SK-N-SH treated with all-trans-retinoic acid at 6 μM for 48 hours (cell line): ENCODE measurements at regions not wholly inside any gene's neighbourhood (a gene's known extent, or its start where the extent isn't known, plus 50 kb on each side); places are given as distances from the start of the nearest gene placed in this dataset.

Experiments used
- ATAC-seq: fragments of 200-7000 bp; cut with Tn5 transposase; 3 replicates; pipeline ENCODE4 v1.9.1; 2020; ENCODE audit warnings: mild to moderate bottlenecking, moderate library complexity
- ARNTL ChIP-seq: fragments of 450-650 bp; formaldehyde crosslinking; IDR thresholded peaks from 2 replicates; pipeline ENCODE4 v1.5.0; 2020; ENCODE audit warnings: low read depth, mild to moderate bottlenecking, moderate library complexity, borderline replicate concordance
- BACH2 ChIP-seq: fragments of 250-450 bp; sonication (Bioruptor Pico); IDR thresholded peaks from 2 replicates; pipeline ENCODE4 v1.9.0; 2021; ENCODE audit warnings: mild to moderate bottlenecking, borderline replicate concordance
- CSDC2 ChIP-seq: fragments of 250-450 bp; sonication (Bioruptor Pico); IDR thresholded peaks from 2 replicates; pipeline ENCODE4 v1.5.0; 2020; ENCODE audit warnings: mild to moderate bottlenecking, moderate library complexity
- ESRRG ChIP-seq: fragments of 250-450 bp; sonication (Bioruptor Pico); IDR thresholded peaks from 2 replicates; pipeline ENCODE4 v1.6.1; 2021; ENCODE audit warnings: mild to moderate bottlenecking
- GLIS3 ChIP-seq: fragments of 250-450 bp; sonication (Bioruptor Pico); IDR thresholded peaks from 2 replicates; pipeline ENCODE4 v1.5.0; 2020; ENCODE audit warnings: mild to moderate bottlenecking, moderate library complexity
- OSR1 ChIP-seq: fragments of 250-450 bp; sonication (Bioruptor Pico); IDR thresholded peaks from 2 replicates; pipeline ENCODE4 v1.8.0; 2022; ENCODE audit warnings: moderate library complexity, mild to moderate bottlenecking, inconsistent platforms
- POU6F1 ChIP-seq: fragments of 250-450 bp; sonication (Bioruptor Pico); IDR thresholded peaks from 2 replicates; pipeline ENCODE4 v1.8.0; 2021; ENCODE audit warnings: low read depth, mild to moderate bottlenecking, moderate library complexity, borderline replicate concordance
- PPARA ChIP-seq: fragments of 250-450 bp; sonication (Bioruptor Pico); IDR thresholded peaks from 2 replicates; pipeline ENCODE4 v1.5.0; 2020; ENCODE audit warnings: mild to moderate bottlenecking, borderline replicate concordance
- RARB ChIP-seq: fragments of 250-450 bp; sonication (Bioruptor Pico); IDR thresholded peaks from 2 replicates; pipeline ENCODE4 v1.8.0; 2021; ENCODE audit warnings: mild to moderate bottlenecking, moderate library complexity
- SNAI2 ChIP-seq: fragments of 250-450 bp; sonication (Bioruptor Pico); IDR thresholded peaks from 2 replicates; pipeline ENCODE4 v1.5.0; 2020; ENCODE audit warnings: mild to moderate bottlenecking, moderate library complexity
- TCF4 ChIP-seq: fragments of 250-450 bp; sonication (Bioruptor Pico); IDR thresholded peaks from 2 replicates; pipeline ENCODE4 v1.8.0; 2021; ENCODE audit warnings: mild to moderate bottlenecking, moderate library complexity, borderline replicate concordance
- TOX ChIP-seq: fragments of 250-450 bp; sonication (Bioruptor Pico); IDR thresholded peaks from 2 replicates; pipeline ENCODE4 v1.8.0; 2021; ENCODE audit warnings: mild to moderate bottlenecking, moderate library complexity, borderline replicate concordance
- TSHZ2 ChIP-seq: fragments of 250-450 bp; sonication (Bioruptor Pico); IDR thresholded peaks from 2 replicates; pipeline ENCODE4 v1.5.0; 2020; ENCODE audit warnings: mild to moderate bottlenecking, moderate library complexity
- ZC3H10 ChIP-seq: fragments of 250-450 bp; sonication (Bioruptor Pico); IDR thresholded peaks from 2 replicates; pipeline ENCODE4 v1.5.1; 2021; ENCODE audit warnings: mild to moderate bottlenecking, moderate library complexity
- ZFP3 ChIP-seq: fragments of 250-450 bp; sonication (Bioruptor Pico); IDR thresholded peaks from 2 replicates; pipeline ENCODE4 v1.5.0; 2020; ENCODE audit warnings: mild to moderate bottlenecking, moderate library complexity
- ZFP30 ChIP-seq: fragments of 450-650 bp; formaldehyde crosslinking; IDR thresholded peaks from 2 replicates; pipeline ENCODE4 v1.5.0; 2022; ENCODE audit warnings: mild to moderate bottlenecking, moderate library complexity
- ZNF565 ChIP-seq: fragments of 450-650 bp; formaldehyde crosslinking; conservative IDR thresholded peaks from 2 replicates; pipeline ENCODE4 v1.5.0; 2020; ENCODE audit warnings: low read depth, mild to moderate bottlenecking, moderate library complexity
- ZNF70 ChIP-seq: fragments of 450-650 bp; formaldehyde crosslinking; IDR thresholded peaks from 2 replicates; pipeline ENCODE4 v1.5.0; 2020; ENCODE audit warnings: mild to moderate bottlenecking, moderate library complexity
- ZNF8 ChIP-seq: fragments of 450-650 bp; formaldehyde crosslinking; IDR thresholded peaks from 2 replicates; pipeline ENCODE4 v1.5.0; 2020; ENCODE audit warnings: mild to moderate bottlenecking, moderate library complexity
- TF ChIP-seq, protein P1 (sequence below): fragments of 250-450 bp; sonication (Bioruptor Pico); IDR thresholded peaks from 2 replicates; pipeline ENCODE4 v1.8.0; 2020; ENCODE audit warnings: mild to moderate bottlenecking, moderate library complexity, borderline replicate concordance
- TF ChIP-seq, protein P2 (sequence below): fragments of 250-450 bp; sonication (Bioruptor Pico); IDR thresholded peaks from 2 replicates; pipeline ENCODE4 v1.5.1; 2021; ENCODE audit warnings: mild to moderate bottlenecking, moderate library complexity
- TF ChIP-seq, protein P3 (sequence below): fragments of 250-450 bp; sonication (Bioruptor Pico); IDR thresholded peaks from 2 replicates; pipeline ENCODE4 v1.5.1; 2020; ENCODE audit warnings: low read depth, mild to moderate bottlenecking, moderate library complexity

DNA sequence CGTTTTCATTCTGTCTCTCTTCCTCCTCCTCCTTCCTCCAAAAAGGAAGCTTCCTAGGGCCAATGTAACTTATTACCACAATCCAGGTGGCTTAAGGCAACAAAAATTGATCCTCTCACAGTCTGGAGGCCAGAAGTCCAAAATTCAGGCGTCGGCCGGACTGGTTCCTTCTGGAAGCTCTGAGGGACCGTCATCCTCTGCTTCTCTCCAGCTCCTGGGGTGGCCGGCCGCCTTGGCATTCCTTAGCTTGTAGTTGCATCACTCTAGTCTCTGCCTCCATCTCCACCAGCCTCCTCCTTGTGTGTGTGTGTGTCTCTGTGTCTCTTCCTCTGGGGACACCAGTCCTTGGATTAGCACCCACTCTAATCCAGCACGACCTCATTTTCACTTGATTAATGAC lies 89.0 kb upstream of the NPTX2 start:
- no peak for ATAC-seq
- no peak for TF ChIP-seq POU6F1
- TF ChIP-seq BACH2 (CRISPR knock-in tag) = no peak
- TF ChIP-seq, protein P1, sequence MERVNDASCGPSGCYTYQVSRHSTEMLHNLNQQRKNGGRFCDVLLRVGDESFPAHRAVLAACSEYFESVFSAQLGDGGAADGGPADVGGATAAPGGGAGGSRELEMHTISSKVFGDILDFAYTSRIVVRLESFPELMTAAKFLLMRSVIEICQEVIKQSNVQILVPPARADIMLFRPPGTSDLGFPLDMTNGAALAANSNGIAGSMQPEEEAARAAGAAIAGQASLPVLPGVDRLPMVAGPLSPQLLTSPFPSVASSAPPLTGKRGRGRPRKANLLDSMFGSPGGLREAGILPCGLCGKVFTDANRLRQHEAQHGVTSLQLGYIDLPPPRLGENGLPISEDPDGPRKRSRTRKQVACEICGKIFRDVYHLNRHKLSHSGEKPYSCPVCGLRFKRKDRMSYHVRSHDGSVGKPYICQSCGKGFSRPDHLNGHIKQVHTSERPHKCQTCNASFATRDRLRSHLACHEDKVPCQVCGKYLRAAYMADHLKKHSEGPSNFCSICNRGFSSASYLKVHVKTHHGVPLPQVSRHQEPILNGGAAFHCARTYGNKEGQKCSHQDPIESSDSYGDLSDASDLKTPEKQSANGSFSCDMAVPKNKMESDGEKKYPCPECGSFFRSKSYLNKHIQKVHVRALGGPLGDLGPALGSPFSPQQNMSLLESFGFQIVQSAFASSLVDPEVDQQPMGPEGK (CRISPR knock-in tag) = no peak
- no peak for TF ChIP-seq ESRRG (CRISPR knock-in tag)
- no peak for TF ChIP-seq SNAI2 (CRISPR knock-in tag)
- no peak for TF ChIP-seq ZFP30 (CRISPR knock-in tag)

GRCh38 chr7:98526059-98526458 lies 91.0 kb upstream of the NPTX2 start:
- ATAC-seq = no peak
- TF ChIP-seq SNAI2 (CRISPR knock-in tag) (no peak), POU6F1 (no peak), RARB (CRISPR knock-in tag) (no peak), ZFP3 (CRISPR knock-in tag) (no peak), GLIS3 (CRISPR knock-in tag) (no peak), ZNF565 (CRISPR knock-in tag) (no peak), ESRRG (CRISPR knock-in tag) (no peak), ZNF70 (CRISPR knock-in tag) (no peak), PPARA (CRISPR knock-in tag) (no peak), TOX (CRISPR knock-in tag) (no peak), ARNTL (CRISPR knock-in tag) (no peak), TCF4 (CRISPR knock-in tag) (no peak), CSDC2 (CRISPR knock-in tag) (no peak), OSR1 (CRISPR knock-in tag) (no peak), ZNF8 (no peak), ZFP30 (CRISPR knock-in tag) (no peak)
- TF ChIP-seq, protein P2, sequence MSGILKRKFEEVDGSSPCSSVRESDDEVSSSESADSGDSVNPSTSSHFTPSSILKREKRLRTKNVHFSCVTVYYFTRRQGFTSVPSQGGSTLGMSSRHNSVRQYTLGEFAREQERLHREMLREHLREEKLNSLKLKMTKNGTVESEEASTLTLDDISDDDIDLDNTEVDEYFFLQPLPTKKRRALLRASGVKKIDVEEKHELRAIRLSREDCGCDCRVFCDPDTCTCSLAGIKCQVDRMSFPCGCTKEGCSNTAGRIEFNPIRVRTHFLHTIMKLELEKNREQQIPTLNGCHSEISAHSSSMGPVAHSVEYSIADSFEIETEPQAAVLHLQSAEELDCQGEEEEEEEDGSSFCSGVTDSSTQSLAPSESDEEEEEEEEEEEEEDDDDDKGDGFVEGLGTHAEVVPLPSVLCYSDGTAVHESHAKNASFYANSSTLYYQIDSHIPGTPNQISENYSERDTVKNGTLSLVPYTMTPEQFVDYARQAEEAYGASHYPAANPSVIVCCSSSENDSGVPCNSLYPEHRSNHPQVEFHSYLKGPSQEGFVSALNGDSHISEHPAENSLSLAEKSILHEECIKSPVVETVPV = no peak

DNA sequence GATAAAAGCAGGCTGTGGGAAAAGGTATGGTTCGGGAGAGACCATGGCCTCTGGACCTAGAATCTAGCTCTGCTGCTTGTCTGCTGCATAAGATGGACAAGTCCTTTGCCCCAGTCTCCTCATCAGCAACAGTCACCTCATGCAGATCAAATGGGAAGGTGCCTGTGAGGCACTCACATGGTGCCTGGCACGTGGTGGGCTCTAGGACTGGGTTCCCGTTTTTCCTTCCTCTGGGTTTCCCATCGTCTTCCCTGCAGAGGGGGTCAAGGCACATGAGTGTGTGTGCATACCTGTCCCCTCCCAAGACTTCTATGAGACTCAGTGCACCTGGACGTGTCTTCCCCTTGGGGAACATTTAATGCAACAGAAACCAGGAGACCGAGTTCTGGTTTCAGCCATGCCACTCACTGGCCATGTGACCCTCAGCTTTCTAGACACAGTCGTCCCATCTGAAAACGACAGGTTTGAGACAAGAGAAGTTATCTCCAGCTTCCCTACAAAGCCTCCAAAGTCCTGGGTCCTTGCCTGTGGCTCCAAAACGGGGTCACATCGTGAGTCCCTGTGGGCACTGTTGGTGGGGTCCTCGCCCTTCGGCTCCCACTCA lies 95.9 kb upstream of the NPTX2 start:
- ATAC-seq = no peak
- TF ChIP-seq ZC3H10 (CRISPR knock-in tag) (no peak), BACH2 (CRISPR knock-in tag) (no peak), GLIS3 (CRISPR knock-in tag) (no peak), POU6F1 (no peak), ZNF70 (CRISPR knock-in tag) (no peak), TSHZ2 (no peak), SNAI2 (CRISPR knock-in tag) (no peak), TCF4 (CRISPR knock-in tag) (no peak), RARB (CRISPR knock-in tag) (no peak), ZFP30 (CRISPR knock-in tag) (no peak)
- TF ChIP-seq, protein P2 = no peak
- TF ChIP-seq, protein P3, sequence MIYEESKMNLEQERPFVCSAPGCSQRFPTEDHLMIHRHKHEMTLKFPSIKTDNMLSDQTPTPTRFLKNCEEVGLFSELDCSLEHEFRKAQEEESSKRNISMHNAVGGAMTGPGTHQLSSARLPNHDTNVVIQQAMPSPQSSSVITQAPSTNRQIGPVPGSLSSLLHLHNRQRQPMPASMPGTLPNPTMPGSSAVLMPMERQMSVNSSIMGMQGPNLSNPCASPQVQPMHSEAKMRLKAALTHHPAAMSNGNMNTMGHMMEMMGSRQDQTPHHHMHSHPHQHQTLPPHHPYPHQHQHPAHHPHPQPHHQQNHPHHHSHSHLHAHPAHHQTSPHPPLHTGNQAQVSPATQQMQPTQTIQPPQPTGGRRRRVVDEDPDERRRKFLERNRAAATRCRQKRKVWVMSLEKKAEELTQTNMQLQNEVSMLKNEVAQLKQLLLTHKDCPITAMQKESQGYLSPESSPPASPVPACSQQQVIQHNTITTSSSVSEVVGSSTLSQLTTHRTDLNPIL = no peak
